B cell (primary cell): ENCODE measurements at regions not wholly inside any gene's neighbourhood (a gene's known extent, or its start where the extent isn't known, plus 50 kb on each side); places are given as distances from the start of the nearest gene placed in this dataset.
"Not testable (repeated sequence)": the region's sequence is repeated elsewhere in the genome, so short reads cannot be mapped to it uniquely, and the experiment has no call there.

ENCODE experiments used
- ATAC-seq: fragments of 200-7000 bp; cut with Tn5 transposase; one replicate; pipeline ENCODE4 v1.10.0; 2021; ENCODE audit warnings: low read depth, mild to moderate bottlenecking, moderate number of reproducible peaks, moderate library complexity
- CTCF ChIA-PET: fragments of 350-600 bp; sonication (Branson Sonifier 250); formaldehyde crosslinking; loops from one replicate; lab custom pipeline; 2021; ENCODE audit warnings: antibody characterized with exemption, inconsistent platforms; lab: Charles Lee
- POLR2A ChIA-PET: fragments of 350-600 bp; sonication (Branson Sonifier 250); formaldehyde crosslinking; loops from one replicate; lab custom pipeline; 2021; ENCODE audit warnings: antibody characterized with exemption; lab: Charles Lee
- DNase-seq: peaks from one replicate; pipeline ENCODE4 v3.0.0; 2013
- H2AFZ ChIP-seq: 2 replicates; pipeline ENCODE4 v1.6.1; 2012; ENCODE audit warnings: mild to moderate bottlenecking, low read depth, low read length; ENCODE audit not compliant: insufficient read depth, poor library complexity, severe bottlenecking
- H3K27ac ChIP-seq, 2 donors: 1 replicate in 1 of 2; 2 replicates in 1 of 2; pipeline ENCODE4 v1.5.1; 2012 to 2013; ENCODE audit warnings: low read length in 2 of 2, mild to moderate bottlenecking in 2 of 2, moderate library complexity in 1 of 2
- H3K27me3 ChIP-seq, 4 experiments: fragments of 200-600 bp in 1 of 4; sonication (generic) in 1 of 4; replicated peaks in 1 of 4; 1 replicate in 2 of 4; 2 replicates in 2 of 4; pipeline versions ENCODE4 v1.6.1 to v1.7.0; 2013 to 2016; ENCODE audit warnings: low read length in 3 of 4, mild to moderate bottlenecking in 2 of 4, mixed read lengths in 1 of 4, moderate library complexity in 1 of 4; ENCODE audit not compliant: insufficient read depth in 4 of 4, control insufficient read depth in 3 of 4; ENCODE audit errors: control extremely low read depth in 1 of 4
- H3K36me3 ChIP-seq, 2 experiments: replicated peaks in 1 of 2; 1 replicate in 1 of 2; 2 replicates in 1 of 2; pipeline versions ENCODE4 v1.6.1 to v1.7.1; 2013; ENCODE audit warnings: low read length in 1 of 2; ENCODE audit not compliant: insufficient read depth in 2 of 2, control insufficient read depth in 1 of 2; ENCODE audit errors: control extremely low read depth in 1 of 2, extremely low read depth in 1 of 2
- H3K4me1 ChIP-seq, 2 donors: fragments of 200-600 bp in 1 of 2; sonication (generic) in 1 of 2; 1 replicate in 1 of 2; 2 replicates in 1 of 2; pipeline versions ENCODE4 v1.5.1 to v1.6.1; 2013 to 2017; ENCODE audit warnings: low read length in 2 of 2; ENCODE audit not compliant: control insufficient read depth in 2 of 2, insufficient read depth in 2 of 2
- H3K4me2 ChIP-seq: replicated peaks from 2 replicates; pipeline ENCODE3; 2012; ENCODE audit warnings: mild to moderate bottlenecking, low read depth, low read length; ENCODE audit not compliant: poor library complexity, severe bottlenecking
- H3K4me3 ChIP-seq, 5 experiments: fragments of 200-600 bp in 1 of 5; sonication (generic) in 1 of 5; 1 replicate in 3 of 5; 2 replicates in 2 of 5; pipeline versions ENCODE4 v1.5.1 to v1.7.0; 2011 to 2016; ENCODE audit warnings: low read length in 4 of 5, mild to moderate bottlenecking in 4 of 5, low read depth in 2 of 5, control low read depth in 1 of 5, moderate library complexity in 1 of 5; ENCODE audit not compliant: insufficient read depth in 1 of 5; ENCODE audit errors: control extremely low read depth in 1 of 5, extremely low read depth in 1 of 5
- H3K79me2 ChIP-seq: fragments of 200-600 bp; sonication (generic); one replicate; pipeline ENCODE4 v1.6.0; 2016; ENCODE audit warnings: low read length; ENCODE audit not compliant: control insufficient read depth, insufficient read depth
- H3K9ac ChIP-seq: fragments of 200-600 bp; sonication (generic); 2 replicates; pipeline ENCODE4 v1.6.1; 2017; ENCODE audit warnings: mild to moderate bottlenecking, low read length, moderate library complexity
- H3K9me3 ChIP-seq, 3 donors: one replicate each; pipeline versions ENCODE4 v1.6.1 to v1.7.1; 2013; ENCODE audit warnings: low read length in 2 of 3; ENCODE audit not compliant: control insufficient read depth in 2 of 3, insufficient read depth in 1 of 3; ENCODE audit errors: control extremely low read depth in 1 of 3
- H4K20me1 ChIP-seq: 2 replicates; pipeline ENCODE4 v1.6.0; 2012; ENCODE audit warnings: mild to moderate bottlenecking, low read length; ENCODE audit not compliant: insufficient read depth, control insufficient read depth, poor library complexity, severe bottlenecking
- H3K27ac Mint-ChIP-seq: one replicate; pipeline ENCODE4 v1.8.0; 2021; ENCODE audit warnings: mixed read lengths
- H3K27me3 Mint-ChIP-seq: one replicate; pipeline ENCODE4 v1.8.0; 2021; ENCODE audit warnings: mixed read lengths
- H3K4me1 Mint-ChIP-seq: one replicate; pipeline ENCODE4 v1.8.0; 2021; ENCODE audit warnings: mixed read lengths
- H3K4me3 Mint-ChIP-seq: one replicate; pipeline ENCODE4 v1.8.0; 2021; ENCODE audit warnings: mixed read lengths
- H3K9me3 Mint-ChIP-seq: one replicate; pipeline ENCODE4 v1.8.0; 2022; ENCODE audit warnings: mixed read lengths; ENCODE audit not compliant: insufficient read depth
- EZH2 ChIP-seq: IDR thresholded peaks from 2 replicates; pipeline ENCODE4 v1.6.1; 2012; ENCODE audit warnings: borderline replicate concordance, low read depth, mild to moderate bottlenecking, moderate library complexity, low read length; ENCODE audit not compliant: insufficient read depth, poor library complexity, severe bottlenecking
- WGBS: methylation state at CpG from one replicate; pipeline ENCODE4 v1.1.5; 2013; ENCODE audit warnings: missing lambda C conversion rate; ENCODE audit not compliant: insufficient coverage; 5-methylcytosine and 5-hydroxymethylcytosine counted together
- intact Hi-C: fragments of 100-400 bp; cut with micrococcal nuclease; formaldehyde crosslinking; loops from one replicate; pipeline ENCODE4 v1.10.0; 2022
- TF ChIP-seq, protein P1 (sequence below): fragments of 200-600 bp; IDR thresholded peaks from one replicate; pipeline ENCODE4 v1.8.0; 2022; ENCODE audit warnings: antibody characterized with exemption, mild to moderate bottlenecking

DNA sequence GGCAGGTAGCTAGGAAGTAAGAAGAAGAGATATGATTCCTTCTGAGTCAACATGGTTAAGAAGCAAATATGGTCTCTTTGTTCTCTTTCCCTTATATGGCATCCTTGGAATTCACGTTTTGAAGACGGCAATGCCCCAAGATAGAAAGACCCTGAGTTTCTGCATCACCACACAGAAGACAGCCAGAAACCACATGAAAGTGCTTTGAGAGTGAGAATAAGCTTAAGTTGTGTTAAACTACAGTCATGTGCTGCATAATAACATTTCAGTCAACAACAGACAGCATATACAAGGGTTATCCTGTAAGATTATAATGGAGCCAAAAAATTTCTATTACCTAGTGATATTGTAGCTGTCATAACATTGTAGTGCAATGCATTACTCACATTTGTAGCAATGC lies 89.9 kb upstream of the STEAP1 start:
- ATAC-seq (no peak), DNase-seq (no peak)
- intact Hi-C loops, result no loop called here
- ChIA-PET POLR2A (no interaction called here), CTCF (no interaction called here)
- Mint-ChIP-seq H3K27ac (no peak overlapping the region), H3K4me1 (no peaks in the 10 kb centered on the region), H3K27me3 (peaks cover 4% of the 10 kb centered on the region), H3K4me3 (no peak overlapping the region), H3K9me3 (no peaks in the 10 kb centered on the region)
- Histone ChIP-seq H3K9ac (no peak overlapping the region), H3K4me2 (no peak overlapping the region), H3K4me1 (no peaks in the 10 kb centered on the region), H3K9me3 (no peaks in the 10 kb centered on the region), H3K4me3 (no peak overlapping the region), H2AFZ (no peak overlapping the region), H4K20me1 (no peaks in the 10 kb centered on the region), H3K27me3 (no peaks in the 10 kb centered on the region), H3K79me2 (no peaks in the 10 kb centered on the region), H3K27ac (no peak overlapping the region), H3K36me3 (no peaks in the 10 kb centered on the region)
- no CpG with 5 or more reads among the region's 2 CpGs for WGBS
- TF ChIP-seq, protein P1, sequence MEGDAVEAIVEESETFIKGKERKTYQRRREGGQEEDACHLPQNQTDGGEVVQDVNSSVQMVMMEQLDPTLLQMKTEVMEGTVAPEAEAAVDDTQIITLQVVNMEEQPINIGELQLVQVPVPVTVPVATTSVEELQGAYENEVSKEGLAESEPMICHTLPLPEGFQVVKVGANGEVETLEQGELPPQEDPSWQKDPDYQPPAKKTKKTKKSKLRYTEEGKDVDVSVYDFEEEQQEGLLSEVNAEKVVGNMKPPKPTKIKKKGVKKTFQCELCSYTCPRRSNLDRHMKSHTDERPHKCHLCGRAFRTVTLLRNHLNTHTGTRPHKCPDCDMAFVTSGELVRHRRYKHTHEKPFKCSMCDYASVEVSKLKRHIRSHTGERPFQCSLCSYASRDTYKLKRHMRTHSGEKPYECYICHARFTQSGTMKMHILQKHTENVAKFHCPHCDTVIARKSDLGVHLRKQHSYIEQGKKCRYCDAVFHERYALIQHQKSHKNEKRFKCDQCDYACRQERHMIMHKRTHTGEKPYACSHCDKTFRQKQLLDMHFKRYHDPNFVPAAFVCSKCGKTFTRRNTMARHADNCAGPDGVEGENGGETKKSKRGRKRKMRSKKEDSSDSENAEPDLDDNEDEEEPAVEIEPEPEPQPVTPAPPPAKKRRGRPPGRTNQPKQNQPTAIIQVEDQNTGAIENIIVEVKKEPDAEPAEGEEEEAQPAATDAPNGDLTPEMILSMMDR, result no peak
- TF ChIP-seq EZH2, result no peak

DNA sequence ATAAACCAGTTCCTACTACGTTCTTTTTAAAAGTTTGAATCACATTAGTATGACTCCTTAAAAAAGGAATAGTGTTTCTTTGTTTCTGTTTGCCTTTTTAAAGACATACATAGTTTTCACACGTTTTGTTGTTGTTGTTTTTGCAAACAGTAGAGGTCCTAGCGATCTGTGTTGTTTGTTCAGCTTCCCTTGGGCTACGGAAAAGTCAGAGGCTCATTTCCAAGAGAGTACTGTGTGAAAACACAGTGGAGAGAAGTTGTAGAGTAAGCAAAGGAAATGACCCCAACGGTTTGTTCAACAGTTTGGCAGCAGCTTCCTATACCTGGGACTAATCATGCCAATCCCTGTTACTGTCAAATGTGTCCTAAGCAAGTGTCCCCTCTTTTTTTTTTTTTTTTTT lies 87.1 kb upstream of the STEAP1 start:
- peaks cover 4% of the 10 kb centered on the region for H3K27me3 Mint-ChIP-seq
- Histone ChIP-seq H3K27ac (no peak overlapping the region), H3K9me3 (peaks cover 0 to 4% (median 0%) of the 10 kb centered on the region in 3 donors), H4K20me1 (no peaks in the 10 kb centered on the region), H3K27me3 (no peaks in the 10 kb centered on the region), H3K9ac (no peak overlapping the region), H3K4me2 (no peak overlapping the region), H3K4me3 (no peak overlapping the region), H3K4me1 (no peaks in the 10 kb centered on the region), H3K36me3 (no peaks in the 10 kb centered on the region), H2AFZ (no peak overlapping the region), H3K79me2 (no peaks in the 10 kb centered on the region)
- DNase-seq (no peak), ATAC-seq (no peak)
- intact Hi-C loops, result no loop called here
- no peaks in the 10 kb centered on the region for H3K4me1 Mint-ChIP-seq
- ChIA-PET POLR2A (no interaction called here), CTCF (no interaction called here)
- 37% methylated on average over 3 of the region's 5 CpGs for WGBS
- no peak for TF ChIP-seq EZH2
- TF ChIP-seq, protein P1, result no peak
- no peak overlapping the region for H3K27ac Mint-ChIP-seq
- no peaks in the 10 kb centered on the region for H3K9me3 Mint-ChIP-seq
- no peak overlapping the region for H3K4me3 Mint-ChIP-seq

DNA sequence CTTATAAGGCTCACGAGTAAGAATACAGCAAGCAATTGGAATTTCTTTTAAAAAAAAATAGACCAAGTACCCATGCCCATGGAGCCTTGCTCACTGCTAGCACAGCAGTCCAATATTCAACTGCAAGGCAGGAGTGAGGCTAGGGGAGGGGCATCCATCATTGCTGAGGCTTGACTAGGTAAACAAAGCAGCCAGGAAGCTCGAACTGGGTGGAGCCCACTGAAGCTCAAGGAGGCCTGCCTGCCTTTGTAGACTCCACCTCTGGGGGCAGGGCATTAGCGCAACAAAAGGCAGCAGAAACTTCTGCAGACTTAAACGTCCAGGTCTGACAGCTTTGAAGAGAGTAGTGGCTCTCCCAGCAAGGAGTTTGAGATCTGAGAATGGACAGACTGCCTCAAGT lies 84.0 kb upstream of the STEAP1 start:
- H3K27me3 Mint-ChIP-seq, H2AFZ ChIP-seq, H3K4me2 ChIP-seq, H3K27ac Mint-ChIP-seq, DNase-seq, H3K9me3 ChIP-seq, H3K4me3 Mint-ChIP-seq, H3K9ac ChIP-seq, intact Hi-C loops, POLR2A ChIA-PET, H3K27ac ChIP-seq, H3K4me1 ChIP-seq, H3K4me3 ChIP-seq, H3K4me1 Mint-ChIP-seq, H4K20me1 ChIP-seq, H3K27me3 ChIP-seq, CTCF ChIA-PET, H3K79me2 ChIP-seq, H3K36me3 ChIP-seq, H3K9me3 Mint-ChIP-seq, ATAC-seq: not testable (repeated sequence)
- WGBS, result 68% methylated on average over 3 of the region's 4 CpGs
